HCT116 (cell line): ENCODE measurements at regions not wholly inside any gene's neighbourhood (a gene's known extent, or its start where the extent isn't known, plus 50 kb on each side); places are given as distances from the start of the nearest gene placed in this dataset.

Experiments
- ATAC-seq: fragments of 200-7000 bp; cut with Tn5 transposase; 2 replicates; pipeline ENCODE4 v1.9.1; 2020; ENCODE audit warnings: mild to moderate bottlenecking, moderate library complexity
- BruUV-seq: library from RNA; stranded (reverse); fragments of 400-500 nt; replicated peaks from 2 replicates; lab custom pipeline; 2021; lab: Mats Ljungman, UMichigan
- CTCF ChIA-PET: fragments of 300-600 bp; sonication (Branson Sonifier 250); formaldehyde crosslinking; loops from one replicate; lab custom pipeline; 2021; ENCODE audit warnings: antibody characterized with exemption; lab: Charles Lee
- POLR2A ChIA-PET: fragments of 300-600, 350-600 bp; sonication (Branson Sonifier 250); formaldehyde crosslinking; loops from one replicate; lab custom pipeline; 2021; ENCODE audit warnings: antibody characterized with exemption; lab: Charles Lee
- RAD21 ChIA-PET, 2 experiments: fragments of 300-600 bp; sonication (Branson Sonifier 250); formaldehyde crosslinking; loops; one replicate each; lab custom pipeline; 2023; ENCODE audit warnings: low total read pairs in 2 of 2; ENCODE audit not compliant: uncharacterized antibody in 2 of 2, unreplicated experiment in 2 of 2, low non-redundant PET in 1 of 2; lab: Charles Lee
- DNase-seq: peaks from one replicate; pipeline ENCODE4 v3.0.0-alpha.2; 2010; ENCODE audit warnings: low read depth, low spot score
- H2AFZ ChIP-seq: fragments of 200-600 bp; shearing (Covaris generic), sonication (generic); 2 replicates; pipeline ENCODE4 v1.6.1; 2017; ENCODE audit warnings: low read depth, mixed run types, mixed read lengths, antibody characterized with exemption, low read length; ENCODE audit not compliant: poor library complexity, severe bottlenecking
- H3K27ac ChIP-seq: 2 replicates; pipeline ENCODE4 v1.5.1; 2012; ENCODE audit warnings: low read depth, low read length
- H3K27me3 ChIP-seq: fragments of 200-600 bp; sonication (generic); 2 replicates; pipeline ENCODE4 v1.6.1; 2016; ENCODE audit warnings: mixed run types, low read length, mixed read lengths; ENCODE audit not compliant: insufficient read depth
- H3K36me3 ChIP-seq, 2 experiments: fragments of 200-500 bp in 1 of 2; fragments of 200-600 bp in 1 of 2; sonication (Bioruptor generic) in 1 of 2; sonication (generic) in 1 of 2; 2 replicates each; pipeline versions ENCODE4 v1.5.1 to v1.6.1; 2014 to 2016; ENCODE audit warnings: low read length in 2 of 2, inconsistent platforms in 1 of 2, mixed read lengths in 1 of 2, mixed run types in 1 of 2; ENCODE audit not compliant: insufficient read depth in 2 of 2, control insufficient read depth in 1 of 2
- H3K4me1 ChIP-seq, 2 experiments: fragments of 200-600 bp in 1 of 2; sonication (generic) in 1 of 2; 2 replicates each; pipeline versions ENCODE4 v1.5.1 to v1.6.1; 2012 to 2017; ENCODE audit warnings: low read length in 2 of 2, inconsistent platforms in 1 of 2, mild to moderate bottlenecking in 1 of 2, mixed read lengths in 1 of 2, mixed run types in 1 of 2, moderate library complexity in 1 of 2; ENCODE audit not compliant: insufficient read depth in 2 of 2, control insufficient read depth in 1 of 2
- H3K4me2 ChIP-seq: fragments of 200-600 bp; sonication (generic); 2 replicates; pipeline ENCODE4 v1.6.1; 2017; ENCODE audit warnings: mixed run types, low read length, mixed read lengths
- H3K4me3 ChIP-seq, 2 experiments: fragments of 200-600 bp in 1 of 2; sonication (generic) in 1 of 2; replicated peaks in 1 of 2; 2 replicates each; pipeline ENCODE4 v1.5.1; 2011 to 2016; ENCODE audit warnings: low read length in 2 of 2, control low read depth in 1 of 2, low read depth in 1 of 2, mild to moderate bottlenecking in 1 of 2, mixed read lengths in 1 of 2, mixed run types in 1 of 2
- H3K79me2 ChIP-seq: fragments of 200-600 bp; sonication (generic); 2 replicates; pipeline ENCODE4 v1.6.1; 2017; ENCODE audit warnings: mild to moderate bottlenecking, mixed run types, low read length, moderate library complexity, mixed read lengths; ENCODE audit not compliant: insufficient read depth
- H3K9ac ChIP-seq: fragments of 200-600 bp; sonication (generic); 2 replicates; pipeline ENCODE4 v1.6.1; 2016; ENCODE audit warnings: low read length, mixed read lengths
- H3K9me2 ChIP-seq: fragments of 200-600 bp; sonication (generic), shearing (Covaris generic); 2 replicates; pipeline ENCODE4 v1.6.1; 2017; ENCODE audit warnings: mixed run types, mild to moderate bottlenecking, moderate library complexity; ENCODE audit not compliant: insufficient read depth
- H3K9me3 ChIP-seq, 2 experiments: fragments of 200-500 bp in 1 of 2; fragments of 200-600 bp in 1 of 2; sonication (Bioruptor generic) in 1 of 2; sonication (generic) in 1 of 2; 2 replicates each; pipeline ENCODE4 v1.6.1; 2014 to 2017; ENCODE audit warnings: low read length in 2 of 2, mixed read lengths in 2 of 2, inconsistent platforms in 1 of 2, low read depth in 1 of 2, mild to moderate bottlenecking in 1 of 2, mixed run types in 1 of 2, moderate library complexity in 1 of 2; ENCODE audit not compliant: control insufficient read depth in 1 of 2, insufficient read depth in 1 of 2
- H4K20me1 ChIP-seq: fragments of 200-600 bp; sonication (generic), shearing (Covaris generic); 2 replicates; pipeline ENCODE4 v1.6.1; 2017; ENCODE audit warnings: mixed run types, mild to moderate bottlenecking, moderate library complexity; ENCODE audit not compliant: insufficient read depth
- ELF1 ChIP-seq: IDR thresholded peaks from 2 replicates; pipeline ENCODE4 v1.6.1; 2012; ENCODE audit warnings: low read depth, borderline replicate concordance
- EZH2phosphoT487 ChIP-seq: fragments of 200-600 bp; IDR thresholded peaks from 2 replicates; pipeline ENCODE4 v1.6.1; 2018; ENCODE audit warnings: antibody characterized with exemption, borderline replicate concordance
- FOSL1 ChIP-seq: IDR thresholded peaks from 2 replicates; pipeline ENCODE4 v1.6.1; 2012; ENCODE audit warnings: low read depth
- RAD21 ChIP-seq: IDR thresholded peaks from 2 replicates; pipeline ENCODE4 v1.6.1; 2012; ENCODE audit warnings: low read depth, mild to moderate bottlenecking
- TCF7L2 ChIP-seq: IDR thresholded peaks from 2 replicates; pipeline ENCODE4 v1.7.0; 2011; ENCODE audit warnings: borderline replicate concordance, inconsistent platforms; ENCODE audit not compliant: insufficient read depth, insufficient read length; ENCODE audit errors: extremely low read depth
- YY1 ChIP-seq: IDR thresholded peaks from 2 replicates; pipeline ENCODE4 v1.6.1; 2011; ENCODE audit warnings: low read length, low read depth, moderate library complexity, mild to moderate bottlenecking; ENCODE audit not compliant: insufficient replicate concordance; ENCODE audit errors: extremely low read depth
- ZNF274 ChIP-seq: fragments of 200-500 bp; sonication (Bioruptor generic); IDR thresholded peaks from 2 replicates; pipeline ENCODE4 v1.6.1; 2014; ENCODE audit warnings: mild to moderate bottlenecking, low read depth, low read length, inconsistent platforms
- intact Hi-C: fragments of 100-400 bp; cut with micrococcal nuclease; formaldehyde crosslinking; loops from 2 replicates; pipeline ENCODE4 v1.10.0; 2022
- TF ChIP-seq, protein P1 (sequence below): IDR thresholded peaks from 2 replicates; pipeline ENCODE4 v1.6.1; 2012; ENCODE audit warnings: low read depth
- TF ChIP-seq, protein P2 (sequence below): IDR thresholded peaks from 2 replicates; pipeline ENCODE4 v1.6.1; 2011; ENCODE audit warnings: mild to moderate bottlenecking, low read length, moderate library complexity; ENCODE audit not compliant: insufficient replicate concordance; ENCODE audit errors: extremely low read depth
- TF ChIP-seq, protein P3 (sequence below): IDR thresholded peaks from 2 replicates; pipeline ENCODE4 v1.6.1; 2012

DNA sequence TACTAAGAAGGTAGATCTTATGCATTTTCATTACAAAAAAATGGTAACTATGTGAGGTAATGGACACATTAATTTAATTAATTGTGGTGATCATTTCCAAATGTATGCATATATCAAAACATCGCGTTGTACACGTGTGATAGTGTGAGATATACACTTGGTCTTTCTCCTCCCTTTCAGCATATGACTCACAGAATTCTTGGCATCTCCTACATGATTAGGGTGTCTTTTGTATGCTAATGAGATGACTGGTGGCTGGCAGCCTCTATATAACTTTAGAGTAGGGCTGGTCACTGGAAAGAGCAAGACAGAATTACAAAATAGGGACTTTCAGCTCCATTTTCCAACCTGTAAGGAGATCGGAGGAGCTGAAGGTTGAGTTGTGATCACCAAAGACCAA lies 1167.6 kb downstream of the CDH12 start:
- no peaks in the 10 kb centered on the region for H3K36me3 ChIP-seq

DNA sequence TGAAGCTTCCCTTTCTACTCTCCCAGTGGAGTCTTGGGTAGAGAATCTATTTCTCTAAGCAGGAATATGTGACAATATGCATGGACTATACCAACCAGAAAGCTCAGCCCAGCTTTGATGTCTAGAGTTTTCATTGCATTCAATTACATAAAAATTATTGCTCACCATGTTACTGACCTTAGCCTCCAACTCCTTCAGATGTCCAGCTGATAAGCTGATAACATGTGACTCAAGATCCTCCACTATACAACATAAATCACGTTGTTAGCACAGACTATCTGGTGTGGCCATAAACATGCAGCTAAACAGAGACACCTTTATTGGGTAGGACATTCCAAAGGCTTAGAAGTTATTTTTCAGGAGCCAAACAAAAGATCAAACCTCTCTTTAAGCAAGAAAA lies 1168.2 kb downstream of the CDH12 start:
- no peak overlapping the region for H3K27ac ChIP-seq
- no peaks in the 10 kb centered on the region; the same call in 1 of the 2 replicates for H4K20me1 ChIP-seq
- DNase-seq (no peak), ATAC-seq (no peak)
- POLR2A ChIA-PET, result no interaction called here
- H3K4me2 ChIP-seq, result no peak overlapping the region
- H3K9me2 ChIP-seq, result no peaks in the 10 kb centered on the region
- no peaks in the 10 kb centered on the region for H3K4me1 ChIP-seq
- H3K4me3 ChIP-seq, result no peak overlapping the region
- intact Hi-C loops, result no loop called here
- CTCF ChIA-PET, result no interaction called here
- H3K79me2 ChIP-seq, result no peaks in the 10 kb centered on the region
- no peak overlapping the region for H3K9ac ChIP-seq
- no peak for TF ChIP-seq EZH2phosphoT487
- TF ChIP-seq, protein P1, sequence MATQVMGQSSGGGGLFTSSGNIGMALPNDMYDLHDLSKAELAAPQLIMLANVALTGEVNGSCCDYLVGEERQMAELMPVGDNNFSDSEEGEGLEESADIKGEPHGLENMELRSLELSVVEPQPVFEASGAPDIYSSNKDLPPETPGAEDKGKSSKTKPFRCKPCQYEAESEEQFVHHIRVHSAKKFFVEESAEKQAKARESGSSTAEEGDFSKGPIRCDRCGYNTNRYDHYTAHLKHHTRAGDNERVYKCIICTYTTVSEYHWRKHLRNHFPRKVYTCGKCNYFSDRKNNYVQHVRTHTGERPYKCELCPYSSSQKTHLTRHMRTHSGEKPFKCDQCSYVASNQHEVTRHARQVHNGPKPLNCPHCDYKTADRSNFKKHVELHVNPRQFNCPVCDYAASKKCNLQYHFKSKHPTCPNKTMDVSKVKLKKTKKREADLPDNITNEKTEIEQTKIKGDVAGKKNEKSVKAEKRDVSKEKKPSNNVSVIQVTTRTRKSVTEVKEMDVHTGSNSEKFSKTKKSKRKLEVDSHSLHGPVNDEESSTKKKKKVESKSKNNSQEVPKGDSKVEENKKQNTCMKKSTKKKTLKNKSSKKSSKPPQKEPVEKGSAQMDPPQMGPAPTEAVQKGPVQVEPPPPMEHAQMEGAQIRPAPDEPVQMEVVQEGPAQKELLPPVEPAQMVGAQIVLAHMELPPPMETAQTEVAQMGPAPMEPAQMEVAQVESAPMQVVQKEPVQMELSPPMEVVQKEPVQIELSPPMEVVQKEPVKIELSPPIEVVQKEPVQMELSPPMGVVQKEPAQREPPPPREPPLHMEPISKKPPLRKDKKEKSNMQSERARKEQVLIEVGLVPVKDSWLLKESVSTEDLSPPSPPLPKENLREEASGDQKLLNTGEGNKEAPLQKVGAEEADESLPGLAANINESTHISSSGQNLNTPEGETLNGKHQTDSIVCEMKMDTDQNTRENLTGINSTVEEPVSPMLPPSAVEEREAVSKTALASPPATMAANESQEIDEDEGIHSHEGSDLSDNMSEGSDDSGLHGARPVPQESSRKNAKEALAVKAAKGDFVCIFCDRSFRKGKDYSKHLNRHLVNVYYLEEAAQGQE, result no peak
- no peak for TF ChIP-seq ZNF274
- TF ChIP-seq TCF7L2, result no peak
- no peak for TF ChIP-seq RAD21
- no peak for TF ChIP-seq ELF1
- RAD21 ChIA-PET, result no interaction called here
- no peaks in the 10 kb centered on the region for H3K36me3 ChIP-seq
- H2AFZ ChIP-seq, result no peak overlapping the region
- peaks cover 8 to 19% of the 10 kb centered on the region in 2 experiments; a peak in 2 of 4 replicates for H3K9me3 ChIP-seq
- H3K27me3 ChIP-seq, result no peaks in the 10 kb centered on the region
- no TSS peak for BruUV-seq

More for the DNA sequence above, 1167.6 kb downstream of the CDH12 start:
- peaks cover 8 to 16% of the 10 kb centered on the region in 2 experiments; a peak in 2 of 4 replicates for H3K9me3 ChIP-seq
- no peaks in the 10 kb centered on the region for H3K4me1 ChIP-seq
- H3K9ac ChIP-seq, result no peak overlapping the region
- no peaks in the 10 kb centered on the region; the same call in 1 of the 2 replicates for H4K20me1 ChIP-seq
- H3K27me3 ChIP-seq, result no peaks in the 10 kb centered on the region
- ChIA-PET POLR2A (no interaction called here), CTCF (no interaction called here), RAD21 (no interaction called here)
- DNase-seq (no peak), ATAC-seq (no peak)
- H3K4me3 ChIP-seq, result no peak overlapping the region
- no peaks in the 10 kb centered on the region for H3K79me2 ChIP-seq
- intact Hi-C loops, result no loop called here
- no peak for TF ChIP-seq ELF1
- TF ChIP-seq, protein P2, sequence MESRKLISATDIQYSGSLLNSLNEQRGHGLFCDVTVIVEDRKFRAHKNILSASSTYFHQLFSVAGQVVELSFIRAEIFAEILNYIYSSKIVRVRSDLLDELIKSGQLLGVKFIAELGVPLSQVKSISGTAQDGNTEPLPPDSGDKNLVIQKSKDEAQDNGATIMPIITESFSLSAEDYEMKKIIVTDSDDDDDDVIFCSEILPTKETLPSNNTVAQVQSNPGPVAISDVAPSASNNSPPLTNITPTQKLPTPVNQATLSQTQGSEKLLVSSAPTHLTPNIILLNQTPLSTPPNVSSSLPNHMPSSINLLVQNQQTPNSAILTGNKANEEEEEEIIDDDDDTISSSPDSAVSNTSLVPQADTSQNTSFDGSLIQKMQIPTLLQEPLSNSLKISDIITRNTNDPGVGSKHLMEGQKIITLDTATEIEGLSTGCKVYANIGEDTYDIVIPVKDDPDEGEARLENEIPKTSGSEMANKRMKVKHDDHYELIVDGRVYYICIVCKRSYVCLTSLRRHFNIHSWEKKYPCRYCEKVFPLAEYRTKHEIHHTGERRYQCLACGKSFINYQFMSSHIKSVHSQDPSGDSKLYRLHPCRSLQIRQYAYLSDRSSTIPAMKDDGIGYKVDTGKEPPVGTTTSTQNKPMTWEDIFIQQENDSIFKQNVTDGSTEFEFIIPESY, result no peak
- TF ChIP-seq, protein P3, sequence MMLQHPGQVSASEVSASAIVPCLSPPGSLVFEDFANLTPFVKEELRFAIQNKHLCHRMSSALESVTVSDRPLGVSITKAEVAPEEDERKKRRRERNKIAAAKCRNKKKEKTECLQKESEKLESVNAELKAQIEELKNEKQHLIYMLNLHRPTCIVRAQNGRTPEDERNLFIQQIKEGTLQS, result no peak
- TF ChIP-seq FOSL1, result no peak
- no peak for TF ChIP-seq YY1
- TF ChIP-seq ZNF274, result no peak
- BruUV-seq, result no TSS peak
- no peak overlapping the region for H3K27ac ChIP-seq
- H3K9me2 ChIP-seq, result no peaks in the 10 kb centered on the region
- no peak overlapping the region for H2AFZ ChIP-seq
- H3K4me2 ChIP-seq, result no peak overlapping the region
